ENCODE measurements at regions not wholly inside any gene's neighbourhood (a gene's known extent, or its start where the extent isn't known, plus 50 kb on each side); places are given as distances from the start of the nearest gene placed in this dataset.

DNA sequence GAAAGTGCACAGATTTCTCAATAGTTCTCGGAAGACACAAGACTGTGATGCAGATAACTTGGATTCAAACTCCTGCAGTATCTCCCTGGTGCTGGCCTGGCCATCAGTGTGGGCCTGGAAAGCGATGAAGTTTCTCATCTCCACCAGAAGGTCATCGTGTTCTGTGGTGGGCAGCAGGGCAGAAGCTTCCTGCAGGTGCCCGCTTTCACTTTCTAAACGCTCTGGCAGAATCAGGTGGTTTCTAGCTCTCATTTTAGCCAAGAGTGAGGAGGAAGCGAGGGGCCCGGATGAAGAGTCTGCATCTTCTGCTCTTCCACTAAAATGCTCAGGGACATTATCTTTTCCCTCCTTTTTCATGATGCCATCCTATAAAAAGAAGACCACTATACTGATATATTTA is 63.0 kb upstream of the DRGX start:
- TF ChIP-seq, protein P1, sequence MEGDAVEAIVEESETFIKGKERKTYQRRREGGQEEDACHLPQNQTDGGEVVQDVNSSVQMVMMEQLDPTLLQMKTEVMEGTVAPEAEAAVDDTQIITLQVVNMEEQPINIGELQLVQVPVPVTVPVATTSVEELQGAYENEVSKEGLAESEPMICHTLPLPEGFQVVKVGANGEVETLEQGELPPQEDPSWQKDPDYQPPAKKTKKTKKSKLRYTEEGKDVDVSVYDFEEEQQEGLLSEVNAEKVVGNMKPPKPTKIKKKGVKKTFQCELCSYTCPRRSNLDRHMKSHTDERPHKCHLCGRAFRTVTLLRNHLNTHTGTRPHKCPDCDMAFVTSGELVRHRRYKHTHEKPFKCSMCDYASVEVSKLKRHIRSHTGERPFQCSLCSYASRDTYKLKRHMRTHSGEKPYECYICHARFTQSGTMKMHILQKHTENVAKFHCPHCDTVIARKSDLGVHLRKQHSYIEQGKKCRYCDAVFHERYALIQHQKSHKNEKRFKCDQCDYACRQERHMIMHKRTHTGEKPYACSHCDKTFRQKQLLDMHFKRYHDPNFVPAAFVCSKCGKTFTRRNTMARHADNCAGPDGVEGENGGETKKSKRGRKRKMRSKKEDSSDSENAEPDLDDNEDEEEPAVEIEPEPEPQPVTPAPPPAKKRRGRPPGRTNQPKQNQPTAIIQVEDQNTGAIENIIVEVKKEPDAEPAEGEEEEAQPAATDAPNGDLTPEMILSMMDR (IDR thresholded peaks at IDR 0.05; ENCODE audit: insufficient read depth, low read depth, low read length), result no peak
- TF ChIP-seq EZH2 (IDR thresholded peaks at IDR 0.05; ENCODE audit: insufficient read depth, low read length), result no peak
